GM23248 (cell line): ENCODE measurements at regions not wholly inside any gene's neighbourhood (a gene's known extent, or its start where the extent isn't known, plus 50 kb on each side); places are given as distances from the start of the nearest gene placed in this dataset.

Experiments used
- DNase-seq: peaks from one replicate; pipeline ENCODE4 v3.0.0-alpha.2; 2015
- H2AFZ ChIP-seq: fragments of 200-600 bp; sonication (generic); 2 replicates; pipeline ENCODE4 v1.6.1; 2016; ENCODE audit warnings: antibody characterized with exemption
- H3F3A ChIP-seq: fragments of 200-600 bp; sonication (generic); 2 replicates; pipeline ENCODE4 v1.6.1; 2016; ENCODE audit warnings: mild to moderate bottlenecking, antibody characterized with exemption, mixed run types; ENCODE audit not compliant: insufficient read depth
- H3K27ac ChIP-seq: fragments of 200-600 bp; sonication (generic); 2 replicates; pipeline ENCODE4 v1.5.1; 2016; ENCODE audit warnings: mild to moderate bottlenecking
- H3K27me3 ChIP-seq: fragments of 200-600 bp; sonication (generic); replicated peaks from 2 replicates; pipeline ENCODE4 v1.6.1; 2016; ENCODE audit warnings: mild to moderate bottlenecking; ENCODE audit not compliant: insufficient read depth
- H3K36me3 ChIP-seq: fragments of 200-600 bp; sonication (generic); 2 replicates; pipeline ENCODE4 v1.6.1; 2016; ENCODE audit warnings: low read depth, mild to moderate bottlenecking
- H3K4me1 ChIP-seq: fragments of 200-600 bp; sonication (generic); 2 replicates; pipeline ENCODE4 v1.6.1; 2016; ENCODE audit warnings: mild to moderate bottlenecking; ENCODE audit not compliant: insufficient read depth
- H3K4me2 ChIP-seq: fragments of 200-600 bp; sonication (generic); one replicate; pipeline ENCODE4 v1.6.1; 2016; ENCODE audit warnings: mild to moderate bottlenecking; ENCODE audit not compliant: unreplicated experiment
- H3K4me3 ChIP-seq: fragments of 200-600 bp; sonication (generic); 2 replicates; pipeline ENCODE4 v1.5.1; 2016; ENCODE audit warnings: mild to moderate bottlenecking
- H3K79me2 ChIP-seq: fragments of 200-600 bp; sonication (generic); 2 replicates; pipeline ENCODE4 v1.6.1; 2016; ENCODE audit warnings: mild to moderate bottlenecking; ENCODE audit not compliant: insufficient read depth
- H3K9ac ChIP-seq: fragments of 200-600 bp; sonication (generic); 2 replicates; pipeline ENCODE4 v1.6.1; 2016; ENCODE audit warnings: mild to moderate bottlenecking
- H3K9me2 ChIP-seq: fragments of 200-600 bp; sonication (generic); 2 replicates; pipeline ENCODE4 v1.6.1; 2016; ENCODE audit warnings: mixed run types, mild to moderate bottlenecking, moderate library complexity; ENCODE audit not compliant: insufficient read depth
- H3K9me3 ChIP-seq: fragments of 200-600 bp; sonication (generic); one replicate; pipeline ENCODE4 v1.6.1; 2017; ENCODE audit warnings: low read depth
- H4K20me1 ChIP-seq: fragments of 200-600 bp; sonication (generic); 2 replicates; pipeline ENCODE4 v1.6.0; 2016; ENCODE audit not compliant: insufficient read depth
- EZH2 ChIP-seq: fragments of 200-600 bp; sonication (generic); IDR thresholded peaks from 2 replicates; pipeline ENCODE4 v1.6.1; 2018; ENCODE audit warnings: antibody characterized with exemption, mild to moderate bottlenecking; ENCODE audit not compliant: insufficient read depth, poor library complexity, severe bottlenecking
- EZH2phosphoT487 ChIP-seq: fragments of 200-600 bp; sonication (generic); IDR thresholded peaks from 2 replicates; pipeline ENCODE4 v1.6.1; 2018; ENCODE audit warnings: antibody characterized with exemption, moderate library complexity, mild to moderate bottlenecking, low read depth; ENCODE audit not compliant: insufficient read depth
- WGBS, 2 experiments: methylation state at CpG; one replicate each; pipeline ENCODE4 v1.1.6; 2015 to 2017; ENCODE audit warnings: low lambda C conversion rate in 2 of 2, low coverage in 1 of 2; ENCODE audit errors: missing lambda C conversion rate in 2 of 2; 5-methylcytosine and 5-hydroxymethylcytosine counted together
- in situ Hi-C: fragments of 300-500 bp; cut with MboI; formaldehyde crosslinking; loops from 2 replicates; pipeline ENCODE4 v1.15.0; 2020

DNA sequence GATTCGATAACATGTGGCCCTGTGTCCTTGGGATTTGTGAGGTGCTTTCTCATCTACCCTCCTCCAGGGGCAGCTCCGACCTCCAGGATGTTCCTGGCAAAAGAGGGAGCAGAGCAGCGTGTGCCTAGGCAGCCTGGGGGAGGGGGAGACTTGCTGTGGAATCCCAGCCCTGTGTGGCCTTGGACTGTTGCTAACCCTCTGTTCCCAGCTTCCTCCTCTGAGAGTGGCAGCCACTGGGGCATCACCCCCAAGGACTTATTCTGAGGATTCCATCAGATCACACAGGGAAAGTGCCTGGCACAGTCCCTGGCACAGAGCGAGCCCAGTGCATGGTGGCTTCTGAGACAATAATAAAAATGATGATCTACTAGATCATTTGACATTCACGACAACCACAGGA lies 265.1 kb upstream of the MVB12B start:
- no peaks in the 10 kb centered on the region for H3K9me2 ChIP-seq

DNA sequence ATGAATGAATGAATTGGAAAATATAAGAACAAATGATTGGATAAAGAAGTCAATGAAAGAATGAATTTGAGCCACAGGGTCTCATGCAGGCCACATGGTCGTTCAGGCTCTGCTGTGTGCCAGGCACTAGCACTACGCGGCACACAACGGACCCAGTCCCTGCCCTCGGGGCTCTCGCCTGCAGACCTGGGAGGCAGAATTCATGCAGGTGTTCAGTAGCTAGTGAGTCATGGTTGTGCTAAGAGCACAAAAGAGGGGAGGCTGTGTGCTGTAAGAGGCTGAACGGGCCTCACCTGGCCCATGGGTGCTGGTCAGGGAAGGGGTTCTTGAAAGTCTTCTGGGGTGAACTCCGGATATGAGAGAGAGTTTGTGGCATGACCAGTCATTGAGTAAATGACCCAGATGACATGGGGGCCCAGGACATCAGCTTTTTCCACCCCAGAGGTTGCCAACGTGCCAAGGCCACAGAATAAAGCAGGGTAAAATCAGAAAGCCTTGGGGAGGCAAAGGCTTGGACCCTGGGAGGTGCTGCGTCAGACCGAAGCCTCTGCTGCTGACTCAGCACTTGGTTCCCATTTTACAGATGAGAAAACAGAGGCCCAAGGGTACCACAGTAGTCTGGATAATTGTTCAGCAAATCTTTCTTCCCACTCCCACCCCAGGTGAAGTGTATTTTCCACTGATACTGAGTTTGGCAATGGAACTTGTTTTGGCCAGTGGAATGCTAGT lies 264.3 kb upstream of the MVB12B start:
- Histone ChIP-seq H3K9ac (no peak overlapping the region), H4K20me1 (no peaks in the 10 kb centered on the region), H3K4me2 (no peak overlapping the region), H3K27ac (no peak overlapping the region), H3F3A (no peaks in the 10 kb centered on the region), H2AFZ (no peak overlapping the region), H3K4me3 (no peak overlapping the region), H3K36me3 (no peaks in the 10 kb centered on the region), H3K9me3 (no peaks in the 10 kb centered on the region), H3K79me2 (no peaks in the 10 kb centered on the region), H3K9me2 (no peaks in the 10 kb centered on the region), H3K4me1 (no peaks in the 10 kb centered on the region), H3K27me3 (peaks cover 36% of the 10 kb centered on the region)
- in situ Hi-C loops, result no loop called here
- DNase-seq, result no peak
- TF ChIP-seq EZH2phosphoT487 (no peak), EZH2 (no peak)
- 78 to 86% methylated on average over 11 of the region's 11 CpGs for WGBS, 2 experiments

More for the DNA sequence above, 265.1 kb upstream of the MVB12B start:
- H3K27me3 ChIP-seq, result peaks cover 28% of the 10 kb centered on the region
- no peak for TF ChIP-seq EZH2
- TF ChIP-seq EZH2phosphoT487, result no peak
- H3K9ac ChIP-seq, result no peak overlapping the region
- no peak for DNase-seq
- H3K79me2 ChIP-seq, result no peaks in the 10 kb centered on the region
- no peak overlapping the region for H3K4me2 ChIP-seq
- no peaks in the 10 kb centered on the region for H3K36me3 ChIP-seq
- no peaks in the 10 kb centered on the region for H3F3A ChIP-seq
- H3K4me3 ChIP-seq, result no peak overlapping the region
- 58 to 60% methylated on average over 5 of the region's 5 CpGs for WGBS, 2 experiments
- H3K4me1 ChIP-seq, result no peaks in the 10 kb centered on the region
- no peaks in the 10 kb centered on the region for H3K9me3 ChIP-seq
- in situ Hi-C loops, result no loop called here
- no peak overlapping the region for H3K27ac ChIP-seq
- no peak overlapping the region for H2AFZ ChIP-seq
- H4K20me1 ChIP-seq, result no peaks in the 10 kb centered on the region

DNA sequence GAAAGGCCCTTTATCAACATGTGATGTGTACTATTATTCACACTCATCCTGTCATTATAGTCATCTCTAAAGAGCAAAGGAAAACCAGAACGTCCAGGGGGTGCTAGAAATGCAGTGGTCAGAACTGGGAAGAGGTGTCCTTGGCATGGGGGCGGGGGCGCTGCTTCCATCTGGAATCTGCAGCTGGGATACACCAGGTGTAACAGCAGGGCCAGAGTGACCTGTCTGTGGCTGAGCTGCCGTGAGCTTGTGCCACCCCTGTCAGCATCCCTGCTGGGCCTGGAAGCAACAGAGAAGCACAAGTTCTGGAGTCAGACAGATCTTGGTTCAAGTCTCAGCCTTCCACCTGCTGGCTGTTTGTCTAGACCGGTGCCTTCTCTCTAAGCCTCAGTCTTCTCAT lies 263.3 kb upstream of the MVB12B start:
- H3K27me3 ChIP-seq, result peaks cover 32% of the 10 kb centered on the region
- H3K4me1 ChIP-seq, result no peaks in the 10 kb centered on the region
- no peak overlapping the region for H3K4me2 ChIP-seq
- 78 to 79% methylated on average over 5 of the region's 5 CpGs for WGBS, 2 experiments
- no peak for DNase-seq
- no peaks in the 10 kb centered on the region for H3K9me3 ChIP-seq
- no peaks in the 10 kb centered on the region for H3F3A ChIP-seq
- no peaks in the 10 kb centered on the region for H3K79me2 ChIP-seq
- no peaks in the 10 kb centered on the region for H3K36me3 ChIP-seq
- TF ChIP-seq EZH2phosphoT487 (no peak), EZH2 (no peak)
- H2AFZ ChIP-seq, result no peak overlapping the region
- H3K27ac ChIP-seq, result no peak overlapping the region
- no peaks in the 10 kb centered on the region for H3K9me2 ChIP-seq
- no peak overlapping the region for H3K9ac ChIP-seq
- H4K20me1 ChIP-seq, result no peaks in the 10 kb centered on the region
- no peak overlapping the region for H3K4me3 ChIP-seq
- in situ Hi-C loops, result no loop called here

DNA sequence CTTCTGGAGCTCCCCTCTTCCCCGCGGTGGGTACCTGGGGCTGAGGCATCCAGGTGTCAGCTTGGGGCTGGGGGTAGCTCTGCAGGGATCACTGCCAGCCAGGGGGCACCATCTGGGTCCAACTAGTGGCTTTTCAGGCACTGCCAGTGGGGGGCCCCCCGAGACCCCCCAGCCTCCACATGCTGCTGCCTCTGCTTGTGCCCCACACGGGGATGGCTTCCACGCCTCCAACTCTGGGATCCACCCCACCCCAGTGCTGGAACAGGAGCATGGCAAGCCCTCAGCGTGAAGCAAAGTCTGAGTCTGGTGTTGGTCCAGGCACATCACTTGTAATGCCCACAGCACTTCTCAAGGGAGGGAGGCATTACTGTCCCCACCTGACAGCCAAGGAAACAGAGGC lies 260.5 kb upstream of the MVB12B start:
- Histone ChIP-seq H3K36me3 (no peaks in the 10 kb centered on the region), H3K9ac (no peak overlapping the region), H2AFZ (no peak overlapping the region), H3F3A (no peaks in the 10 kb centered on the region), H3K27ac (no peak overlapping the region), H3K4me1 (no peaks in the 10 kb centered on the region), H3K9me2 (no peaks in the 10 kb centered on the region), H3K79me2 (no peaks in the 10 kb centered on the region), H4K20me1 (no peaks in the 10 kb centered on the region), H3K27me3 (peaks cover 23% of the 10 kb centered on the region; the same call in 1 of the 2 replicates), H3K9me3 (no peaks in the 10 kb centered on the region), H3K4me2 (no peak overlapping the region), H3K4me3 (no peak overlapping the region)
- DNase-seq, result no peak
- TF ChIP-seq EZH2phosphoT487 (no peak), EZH2 (no peak)
- in situ Hi-C loops, result no loop called here
- WGBS, 2 experiments, result 3 to 19% methylated on average over 6 of the region's 6 CpGs
